Prostate gland (tissue), 2 donors: ENCODE measurements at regions not wholly inside any gene's neighbourhood (a gene's known extent, or its start where the extent isn't known, plus 50 kb on each side); places are given as distances from the start of the nearest gene placed in this dataset.

ENCODE experiments used
- POLR2AphosphoS5 ChIP-seq: sonication (generic); formaldehyde crosslinking; IDR thresholded peaks from one replicate; pipeline ENCODE4 v1.6.1; 2017; ENCODE audit warnings: antibody characterized with exemption
- TF ChIP-seq, protein P1 (sequence below), 4 experiments: fragments of 200-600 bp in 2 of 4; fragments of 450-650 bp in 2 of 4; sonication (generic) in 2 of 4; IDR thresholded peaks; 1 replicate in 3 of 4; 2 replicates in 1 of 4; pipeline ENCODE4 v1.5.1; 2016 to 2019; ENCODE audit warnings: antibody characterized with exemption in 4 of 4, mild to moderate bottlenecking in 2 of 4, moderate library complexity in 2 of 4

DNA sequence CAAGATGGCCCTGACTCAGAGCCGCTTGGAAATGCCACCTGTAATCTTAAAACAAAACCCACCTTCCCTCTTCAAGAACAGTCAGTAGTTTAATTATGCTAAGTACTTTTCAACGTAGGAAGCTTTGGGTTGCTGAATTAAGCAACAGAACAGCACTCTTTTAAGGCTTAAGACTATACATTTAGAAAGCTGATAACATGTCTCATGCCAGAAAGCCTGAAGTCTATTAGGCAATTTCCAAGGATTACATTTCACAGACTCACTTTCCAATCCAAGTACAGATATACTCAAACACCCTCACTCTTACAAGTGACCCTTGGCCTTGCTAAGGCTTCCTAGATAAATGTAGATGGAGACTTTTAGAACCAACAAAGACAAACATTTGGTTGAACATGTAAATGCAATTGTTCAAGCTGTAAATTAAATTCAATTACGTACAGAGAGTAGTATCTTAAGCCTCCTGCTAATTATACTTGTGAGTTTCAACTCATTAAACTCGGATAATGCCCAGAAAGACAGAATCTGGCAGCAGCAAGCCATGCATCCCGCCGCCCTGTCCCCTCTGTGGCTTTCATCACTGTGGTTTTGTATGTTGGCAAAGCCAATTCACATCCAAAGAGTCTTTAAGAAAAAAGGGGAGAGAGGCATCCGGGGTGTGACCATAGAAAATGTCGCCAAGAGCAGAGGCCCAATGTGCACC, 283.1 kb upstream of the NRP1 start:
- TF ChIP-seq, protein P1, sequence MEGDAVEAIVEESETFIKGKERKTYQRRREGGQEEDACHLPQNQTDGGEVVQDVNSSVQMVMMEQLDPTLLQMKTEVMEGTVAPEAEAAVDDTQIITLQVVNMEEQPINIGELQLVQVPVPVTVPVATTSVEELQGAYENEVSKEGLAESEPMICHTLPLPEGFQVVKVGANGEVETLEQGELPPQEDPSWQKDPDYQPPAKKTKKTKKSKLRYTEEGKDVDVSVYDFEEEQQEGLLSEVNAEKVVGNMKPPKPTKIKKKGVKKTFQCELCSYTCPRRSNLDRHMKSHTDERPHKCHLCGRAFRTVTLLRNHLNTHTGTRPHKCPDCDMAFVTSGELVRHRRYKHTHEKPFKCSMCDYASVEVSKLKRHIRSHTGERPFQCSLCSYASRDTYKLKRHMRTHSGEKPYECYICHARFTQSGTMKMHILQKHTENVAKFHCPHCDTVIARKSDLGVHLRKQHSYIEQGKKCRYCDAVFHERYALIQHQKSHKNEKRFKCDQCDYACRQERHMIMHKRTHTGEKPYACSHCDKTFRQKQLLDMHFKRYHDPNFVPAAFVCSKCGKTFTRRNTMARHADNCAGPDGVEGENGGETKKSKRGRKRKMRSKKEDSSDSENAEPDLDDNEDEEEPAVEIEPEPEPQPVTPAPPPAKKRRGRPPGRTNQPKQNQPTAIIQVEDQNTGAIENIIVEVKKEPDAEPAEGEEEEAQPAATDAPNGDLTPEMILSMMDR (IDR thresholded peaks at IDR 0.05): no peak
- TF ChIP-seq POLR2AphosphoS5: no peak
